ENCODE measurements at regions not wholly inside any gene's neighbourhood (a gene's known extent, or its start where the extent isn't known, plus 50 kb on each side); places are given as distances from the start of the nearest gene placed in this dataset.

GRCh38 chr9:570187-570586 lies 271.3 kb upstream of the DMRT1 start:
- no peak for DNase-seq (ENCODE audit: low spot score)
- no peak overlapping the region for H3K4me3 ChIP-seq
- no peaks in the 10 kb centered on the region for H3K4me1 ChIP-seq (replicated peaks)
- H3K36me3 ChIP-seq = no peaks in the 10 kb centered on the region
- WGBS = 66% methylated on average over 5 of the region's 5 CpGs
- intact Hi-C loops (cut with DNase I) = no loop called here
- no peaks in the 10 kb centered on the region for H3K27me3 ChIP-seq (replicated peaks; ENCODE audit: insufficient read depth)
- TF ChIP-seq, protein P1, sequence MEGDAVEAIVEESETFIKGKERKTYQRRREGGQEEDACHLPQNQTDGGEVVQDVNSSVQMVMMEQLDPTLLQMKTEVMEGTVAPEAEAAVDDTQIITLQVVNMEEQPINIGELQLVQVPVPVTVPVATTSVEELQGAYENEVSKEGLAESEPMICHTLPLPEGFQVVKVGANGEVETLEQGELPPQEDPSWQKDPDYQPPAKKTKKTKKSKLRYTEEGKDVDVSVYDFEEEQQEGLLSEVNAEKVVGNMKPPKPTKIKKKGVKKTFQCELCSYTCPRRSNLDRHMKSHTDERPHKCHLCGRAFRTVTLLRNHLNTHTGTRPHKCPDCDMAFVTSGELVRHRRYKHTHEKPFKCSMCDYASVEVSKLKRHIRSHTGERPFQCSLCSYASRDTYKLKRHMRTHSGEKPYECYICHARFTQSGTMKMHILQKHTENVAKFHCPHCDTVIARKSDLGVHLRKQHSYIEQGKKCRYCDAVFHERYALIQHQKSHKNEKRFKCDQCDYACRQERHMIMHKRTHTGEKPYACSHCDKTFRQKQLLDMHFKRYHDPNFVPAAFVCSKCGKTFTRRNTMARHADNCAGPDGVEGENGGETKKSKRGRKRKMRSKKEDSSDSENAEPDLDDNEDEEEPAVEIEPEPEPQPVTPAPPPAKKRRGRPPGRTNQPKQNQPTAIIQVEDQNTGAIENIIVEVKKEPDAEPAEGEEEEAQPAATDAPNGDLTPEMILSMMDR (IDR thresholded peaks at IDR 0.05) = no peak
- no peaks in the 10 kb centered on the region for H3K9me3 ChIP-seq
- peak overlapping the region in 1 of 2 donors; percentile 16 for H3K27ac ChIP-seq

DNA sequence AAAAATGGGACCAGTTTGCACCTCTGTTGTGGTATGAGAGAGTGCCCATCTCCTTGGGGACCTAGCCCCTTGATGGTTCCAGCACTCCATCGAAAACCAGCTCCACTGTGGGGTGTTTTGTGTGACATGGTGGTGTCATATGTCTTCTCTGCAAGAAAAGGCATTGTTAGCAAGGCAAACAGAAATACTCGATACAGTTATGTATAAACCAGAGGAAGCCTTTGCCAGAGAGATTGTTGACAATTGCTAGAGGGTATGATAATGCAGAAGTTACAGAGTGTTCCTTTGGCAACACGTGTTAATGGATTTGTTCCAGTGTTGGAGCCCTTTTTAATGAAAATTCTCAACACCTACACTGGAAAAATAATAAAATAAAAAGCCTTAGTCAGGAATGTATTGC lies 270.4 kb upstream of the DMRT1 start:
- Histone ChIP-seq H3K36me3 (no peaks in the 10 kb centered on the region), H3K27me3 (replicated peaks; ENCODE audit: insufficient read depth) (no peaks in the 10 kb centered on the region), H3K4me1 (replicated peaks) (no peaks in the 10 kb centered on the region), H3K4me3 (no peak overlapping the region), H3K27ac (no peak overlapping the region), H3K9me3 (no peaks in the 10 kb centered on the region)
- DNase-seq (ENCODE audit: low spot score) = peak; percentile 67
- 13% methylated on average over 3 of the region's 3 CpGs for WGBS
- TF ChIP-seq POLR2AphosphoS5 (IDR thresholded peaks at IDR 0.05) = peak; percentile 93
- TF ChIP-seq, protein P1 (IDR thresholded peaks at IDR 0.05) = no peak
- intact Hi-C loops (cut with DNase I) = no loop called here

DNA sequence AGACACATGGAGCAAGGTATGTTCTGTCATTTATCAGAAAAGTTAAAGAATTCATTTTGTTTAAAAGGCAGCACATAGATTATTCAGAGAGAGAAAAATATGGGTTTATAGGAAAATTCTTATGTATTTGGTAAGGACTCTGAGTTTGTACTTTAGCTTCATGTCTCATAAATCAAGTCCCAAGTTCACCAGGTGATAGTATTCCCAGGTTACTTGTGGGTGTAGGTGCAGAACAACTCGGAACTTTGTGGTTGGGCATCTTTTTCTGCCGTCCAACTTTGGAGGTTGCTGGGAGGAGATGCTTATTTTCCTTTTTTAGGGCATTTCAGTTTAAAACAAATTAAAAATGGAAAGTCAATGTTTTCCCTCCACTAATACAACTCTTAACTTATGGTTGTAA lies 269.8 kb upstream of the DMRT1 start:
- Histone ChIP-seq H3K27ac (no peak overlapping the region), H3K27me3 (replicated peaks; ENCODE audit: insufficient read depth) (no peaks in the 10 kb centered on the region), H3K9me3 (no peaks in the 10 kb centered on the region), H3K4me1 (replicated peaks) (no peaks in the 10 kb centered on the region), H3K4me3 (no peak overlapping the region), H3K36me3 (no peaks in the 10 kb centered on the region)
- 28% methylated on average over 2 of the region's 2 CpGs for WGBS
- intact Hi-C loops (cut with DNase I) = no loop called here
- TF ChIP-seq, protein P1 (IDR thresholded peaks at IDR 0.05) = no peak
- TF ChIP-seq POLR2A (IDR thresholded peaks at IDR 0.05) (no peak), POLR2AphosphoS5 (IDR thresholded peaks at IDR 0.05) (no peak)
- DNase-seq (ENCODE audit: low spot score) = no peak

DNA sequence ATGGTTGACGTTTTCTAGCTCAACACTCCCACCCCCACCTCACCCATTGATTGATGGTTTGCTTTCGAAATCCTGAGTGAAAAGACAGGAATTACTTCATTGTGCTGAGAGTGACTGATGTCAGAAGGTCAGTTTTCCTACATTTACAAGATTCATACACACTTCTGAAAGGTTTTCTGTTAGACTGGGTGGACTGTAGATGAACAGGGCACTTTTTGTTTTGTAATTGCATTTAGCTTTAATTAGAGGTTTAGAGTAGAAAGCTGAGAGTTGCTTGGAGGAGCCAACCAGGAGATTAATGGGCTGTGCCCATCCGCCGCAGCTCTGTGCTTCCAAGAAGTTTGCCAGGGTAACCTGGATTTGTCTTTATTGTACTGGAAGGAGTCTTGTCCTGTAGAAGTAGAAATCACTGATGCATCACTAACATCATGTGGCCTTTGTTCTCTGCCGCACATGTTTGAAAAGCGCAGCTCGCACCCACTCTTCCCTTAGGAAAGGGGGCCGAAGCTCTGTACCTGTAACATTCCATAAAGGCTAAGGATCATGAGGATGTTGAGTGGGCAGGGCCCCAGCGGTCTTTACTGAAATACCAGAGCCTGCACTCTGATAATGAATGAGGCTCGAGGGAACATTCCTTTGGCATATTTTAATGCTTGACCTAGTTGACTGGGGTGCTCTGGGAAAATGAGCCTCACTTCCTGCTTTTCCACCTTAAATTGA lies 267.6 kb upstream of the DMRT1 start:
- H3K9me3 ChIP-seq = no peaks in the 10 kb centered on the region
- no peak for DNase-seq (ENCODE audit: low spot score)
- TF ChIP-seq POLR2AphosphoS5 (IDR thresholded peaks at IDR 0.05) (no peak), POLR2A (IDR thresholded peaks at IDR 0.05) (no peak)
- TF ChIP-seq, protein P1 (IDR thresholded peaks at IDR 0.05) = no peak
- no peak overlapping the region for H3K4me3 ChIP-seq
- WGBS = 54% methylated on average over 10 of the region's 10 CpGs
- no peaks in the 10 kb centered on the region for H3K4me1 ChIP-seq (replicated peaks)
- H3K36me3 ChIP-seq = no peaks in the 10 kb centered on the region
- no peaks in the 10 kb centered on the region for H3K27me3 ChIP-seq (replicated peaks; ENCODE audit: insufficient read depth)
- intact Hi-C loops (cut with DNase I) = no loop called here
- no peak overlapping the region for H3K27ac ChIP-seq

DNA sequence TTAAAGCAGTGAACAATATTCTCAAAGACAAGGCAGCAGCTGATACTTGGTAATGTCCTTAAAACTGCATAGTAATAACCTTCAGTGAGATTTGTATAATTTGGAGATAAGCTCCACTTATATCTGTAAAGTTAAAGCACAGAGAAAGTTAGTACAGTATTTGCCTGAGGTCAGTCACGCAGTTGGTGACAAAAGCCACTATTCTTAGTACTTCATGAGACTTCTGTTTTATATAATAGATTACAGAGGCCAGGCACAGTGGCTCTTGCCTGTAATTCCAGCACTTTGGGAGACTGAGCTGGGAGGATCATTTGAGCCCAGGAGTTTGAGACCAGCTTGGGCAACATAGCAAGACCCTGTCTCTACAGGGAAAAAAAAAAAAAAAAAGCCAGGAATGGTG lies 266.4 kb upstream of the DMRT1 start:
- DNase-seq (ENCODE audit: low spot score) = no peak
- Histone ChIP-seq H3K4me1 (replicated peaks) (no peaks in the 10 kb centered on the region), H3K4me3 (no peak overlapping the region), H3K27me3 (replicated peaks; ENCODE audit: insufficient read depth) (no peaks in the 10 kb centered on the region), H3K27ac (no peak overlapping the region), H3K36me3 (no peaks in the 10 kb centered on the region), H3K9me3 (no peaks in the 10 kb centered on the region)
- 91% methylated on average over 1 of the region's 1 CpG for WGBS
- no peak for TF ChIP-seq POLR2A (IDR thresholded peaks at IDR 0.05)
- intact Hi-C loops (cut with DNase I) = no loop called here

All from prostate gland (tissue), 2 donors.